ENCODE measurements at regions not wholly inside any gene's neighbourhood (a gene's known extent, or its start where the extent isn't known, plus 50 kb on each side); places are given as distances from the start of the nearest gene placed in this dataset.

DNA sequence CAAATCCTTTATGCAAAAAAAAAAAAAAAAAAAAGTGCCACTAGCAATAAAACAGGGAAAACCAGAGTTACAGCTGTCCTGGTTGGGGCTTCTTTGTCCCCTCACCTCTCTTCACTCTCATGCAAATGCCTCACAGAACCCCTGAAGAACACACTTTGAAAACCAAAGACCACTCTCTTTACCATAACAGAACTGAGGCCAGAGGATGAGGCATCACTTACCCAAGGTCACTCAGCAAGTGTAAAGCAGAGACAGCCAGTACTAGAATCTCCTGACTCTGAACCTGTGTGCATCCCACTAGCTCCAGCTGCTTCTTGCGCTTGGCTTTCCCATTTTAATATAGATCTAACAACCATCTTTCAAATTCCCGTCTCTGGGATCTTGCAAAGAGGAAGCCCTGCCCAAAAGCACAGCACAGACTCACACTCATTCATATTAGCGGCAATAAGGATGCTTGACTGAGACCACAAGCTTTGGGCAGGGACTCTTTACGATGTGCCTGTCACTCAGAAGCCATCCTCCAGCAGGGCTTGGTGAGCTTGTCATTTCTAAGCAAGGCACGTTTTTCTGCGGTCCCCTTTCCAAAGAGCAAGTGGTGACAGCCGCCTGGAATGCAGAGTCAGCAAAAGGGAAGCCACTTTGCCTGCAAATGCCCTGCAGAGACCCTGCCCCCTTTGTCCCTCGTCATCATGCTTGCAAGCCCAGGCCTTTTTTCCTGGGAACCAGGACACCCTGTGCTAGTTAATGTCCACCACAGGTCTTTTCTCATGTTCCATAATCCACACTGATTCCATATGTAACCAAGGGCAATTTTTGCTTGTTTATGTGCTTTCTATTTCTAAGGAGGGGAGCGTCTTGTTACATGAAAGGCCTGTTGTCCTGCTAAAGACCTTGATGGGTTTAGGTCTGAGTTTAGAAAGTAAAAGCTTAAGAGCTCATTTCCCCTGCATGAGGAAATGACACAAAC, 76.5 kb upstream of the NFIA start:
- Histone ChIP-seq H3K27ac (ENCODE audit: low read depth in 1 of 2, low read length in 2 of 2) (no peak overlapping the region), H3K27me3 (ENCODE audit: control insufficient read depth in 1 of 2, insufficient read depth in 2 of 2, low read length in 1 of 2) (no peaks in the 10 kb centered on the region), H3K4me3 (ENCODE audit: low read length in 2 of 2) (no peak overlapping the region), H3K36me3 (ENCODE audit: control insufficient read depth in 1 of 2, insufficient read depth in 2 of 2, low read length in 1 of 2) (no peaks in the 10 kb centered on the region), H3K9me3 (ENCODE audit: control insufficient read depth, low read length) (no peaks in the 10 kb centered on the region), H3K4me1 (ENCODE audit: control insufficient read depth in 1 of 2, insufficient read depth in 2 of 2, low read length in 2 of 2) (no peaks in the 10 kb centered on the region)
- WGBS, 2 donors = 60 to 72% methylated on average over 9 of the region's 9 CpGs
- ATAC-seq (ENCODE audit: low FRiP score) (no peak), DNase-seq (no peak)
- intact Hi-C loops (cut with DNase I) = no loop called here

GRCh38 chr1:61004262-61005003, 77.9 kb upstream of the NFIA start:
- H3K27ac ChIP-seq (ENCODE audit: low read depth in 1 of 2, low read length in 2 of 2) = no peak overlapping the region
- WGBS, 2 donors = 43 to 65% methylated on average over 4 of the region's 4 CpGs
- peak; percentile 34 for ATAC-seq (ENCODE audit: low FRiP score)

DNA sequence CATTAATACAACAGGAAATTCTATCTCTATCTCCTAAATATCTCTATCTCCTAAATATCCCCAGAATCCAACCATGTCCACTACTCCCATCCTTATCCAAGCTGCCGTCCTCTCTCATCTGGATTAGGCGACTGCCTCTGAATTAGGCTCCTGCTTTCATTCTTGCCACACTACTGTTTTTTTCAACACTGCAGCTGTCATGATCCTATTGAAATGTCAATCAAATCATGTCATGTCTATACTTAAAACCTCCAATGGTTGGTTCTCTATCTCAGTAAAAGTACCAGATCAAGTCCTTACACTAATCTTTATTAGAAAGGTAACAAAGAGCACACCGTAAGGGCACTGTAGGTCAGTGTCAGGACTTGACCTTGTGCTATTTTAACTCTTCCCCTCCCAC, 82.0 kb upstream of the NFIA start:
- no peaks in the 10 kb centered on the region for H3K4me1 ChIP-seq (ENCODE audit: control insufficient read depth in 1 of 2, insufficient read depth in 2 of 2, low read length in 2 of 2)
- no peak overlapping the region for H3K27ac ChIP-seq (ENCODE audit: low read depth in 1 of 2, low read length in 2 of 2)
- H3K9me3 ChIP-seq (ENCODE audit: control insufficient read depth, low read length) = no peaks in the 10 kb centered on the region
- DNase-seq (no peak), ATAC-seq (ENCODE audit: low FRiP score) (no peak)
- no peaks in the 10 kb centered on the region for H3K36me3 ChIP-seq (ENCODE audit: control insufficient read depth in 1 of 2, insufficient read depth in 2 of 2, low read length in 1 of 2)
- WGBS, 2 donors = 94 to 97% methylated on average over 3 of the region's 3 CpGs
- H3K4me3 ChIP-seq (ENCODE audit: low read length in 2 of 2) = no peak overlapping the region
- H3K27me3 ChIP-seq (ENCODE audit: control insufficient read depth in 1 of 2, insufficient read depth in 2 of 2, low read length in 1 of 2) = no peaks in the 10 kb centered on the region
- intact Hi-C loops (cut with DNase I) = no loop called here

More at GRCh38 chr1:61004262-61005003, 77.9 kb upstream of the NFIA start:
- no peaks in the 10 kb centered on the region for H3K9me3 ChIP-seq (ENCODE audit: control insufficient read depth, low read length)
- H3K4me3 ChIP-seq (ENCODE audit: low read length in 2 of 2) = no peak overlapping the region
- intact Hi-C loops (cut with DNase I) = no loop called here
- no peaks in the 10 kb centered on the region for H3K4me1 ChIP-seq (ENCODE audit: control insufficient read depth in 1 of 2, insufficient read depth in 2 of 2, low read length in 2 of 2)
- H3K27me3 ChIP-seq (ENCODE audit: control insufficient read depth in 1 of 2, insufficient read depth in 2 of 2, low read length in 1 of 2) = no peaks in the 10 kb centered on the region
- DNase-seq = no peak
- no peaks in the 10 kb centered on the region for H3K36me3 ChIP-seq (ENCODE audit: control insufficient read depth in 1 of 2, insufficient read depth in 2 of 2, low read length in 1 of 2)

DNA sequence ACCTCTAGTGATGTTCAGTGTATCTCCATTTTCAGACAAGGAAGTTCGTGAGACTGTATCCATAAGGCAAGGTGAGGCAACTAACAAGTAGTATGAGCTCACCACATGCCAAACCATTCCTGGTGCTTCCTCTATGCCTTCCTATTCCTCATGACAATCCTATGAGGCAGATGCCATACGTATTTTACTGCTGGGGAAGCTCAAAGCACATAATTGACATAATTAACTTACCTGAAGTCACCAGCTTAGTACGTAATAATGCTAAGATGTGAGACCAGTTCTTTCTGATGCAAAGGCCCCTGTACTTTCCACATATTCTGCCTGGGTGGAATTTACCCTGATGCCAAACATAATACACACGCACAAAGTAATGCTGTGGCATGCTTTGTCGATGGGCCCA, 83.6 kb upstream of the NFIA start:
- no peaks in the 10 kb centered on the region for H3K4me1 ChIP-seq (ENCODE audit: control insufficient read depth in 1 of 2, insufficient read depth in 2 of 2, low read length in 2 of 2)
- WGBS, 2 donors = 21 to 29% methylated on average over 5 of the region's 5 CpGs
- ATAC-seq (ENCODE audit: low FRiP score) (no peak), DNase-seq (no peak)
- no peak overlapping the region for H3K4me3 ChIP-seq (ENCODE audit: low read length in 2 of 2)
- no peaks in the 10 kb centered on the region for H3K27me3 ChIP-seq (ENCODE audit: control insufficient read depth in 1 of 2, insufficient read depth in 2 of 2, low read length in 1 of 2)
- no peaks in the 10 kb centered on the region for H3K36me3 ChIP-seq (ENCODE audit: control insufficient read depth in 1 of 2, insufficient read depth in 2 of 2, low read length in 1 of 2)
- intact Hi-C loops (cut with DNase I) = no loop called here
- peak overlapping the region in 1 of 2 donors; percentile 46 for H3K27ac ChIP-seq (ENCODE audit: low read depth in 1 of 2, low read length in 2 of 2)
- no peaks in the 10 kb centered on the region for H3K9me3 ChIP-seq (ENCODE audit: control insufficient read depth, low read length)

GRCh38 chr1:60994828-60995492, 87.4 kb upstream of the NFIA start:
- Histone ChIP-seq H3K4me3 (ENCODE audit: low read length in 2 of 2) (no peak overlapping the region), H3K4me1 (ENCODE audit: control insufficient read depth in 1 of 2, insufficient read depth in 2 of 2, low read length in 2 of 2) (peaks cover 2 to 8% of the 10 kb centered on the region in 2 donors), H3K27me3 (ENCODE audit: control insufficient read depth in 1 of 2, insufficient read depth in 2 of 2, low read length in 1 of 2) (no peaks in the 10 kb centered on the region), H3K9me3 (ENCODE audit: control insufficient read depth, low read length) (no peaks in the 10 kb centered on the region), H3K27ac (ENCODE audit: low read depth in 1 of 2, low read length in 2 of 2) (no peak overlapping the region), H3K36me3 (ENCODE audit: control insufficient read depth in 1 of 2, insufficient read depth in 2 of 2, low read length in 1 of 2) (no peaks in the 10 kb centered on the region)
- intact Hi-C loops (cut with DNase I) = no loop called here
- ATAC-seq (ENCODE audit: low FRiP score) (no peak), DNase-seq (no peak)

DNA sequence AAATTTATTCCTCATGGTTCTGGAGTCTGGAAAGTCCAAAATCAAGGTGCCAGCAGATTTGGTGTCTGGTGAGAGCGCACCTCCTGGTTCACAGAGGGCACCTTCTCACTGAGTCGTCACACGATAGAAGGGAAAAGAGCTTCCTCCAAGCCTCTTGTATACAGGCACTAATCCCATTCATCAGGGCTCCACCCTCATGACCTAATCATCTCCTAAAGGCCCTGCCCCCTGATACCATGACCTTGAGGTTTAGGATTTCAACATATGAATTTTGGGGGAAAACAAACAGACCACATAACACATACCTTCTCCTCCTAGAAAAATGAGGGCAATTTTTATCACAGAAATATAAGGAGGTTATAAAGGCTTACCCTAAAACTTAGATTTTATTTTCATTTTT, 88.0 kb upstream of the NFIA start:
- ATAC-seq (ENCODE audit: low FRiP score) = no peak
- Histone ChIP-seq H3K27me3 (ENCODE audit: control insufficient read depth in 1 of 2, insufficient read depth in 2 of 2, low read length in 1 of 2) (no peaks in the 10 kb centered on the region), H3K4me1 (ENCODE audit: control insufficient read depth in 1 of 2, insufficient read depth in 2 of 2, low read length in 2 of 2) (peaks cover 5 to 8% of the 10 kb centered on the region in 2 donors), H3K4me3 (ENCODE audit: low read length in 2 of 2) (no peak overlapping the region), H3K9me3 (ENCODE audit: control insufficient read depth, low read length) (no peaks in the 10 kb centered on the region), H3K36me3 (ENCODE audit: control insufficient read depth in 1 of 2, insufficient read depth in 2 of 2, low read length in 1 of 2) (no peaks in the 10 kb centered on the region), H3K27ac (ENCODE audit: low read depth in 1 of 2, low read length in 2 of 2) (no peak overlapping the region)
- no peak for DNase-seq
- intact Hi-C loops (cut with DNase I) = no loop called here
- 88 to 96% methylated on average over 3 of the region's 3 CpGs for WGBS, 2 donors

DNA sequence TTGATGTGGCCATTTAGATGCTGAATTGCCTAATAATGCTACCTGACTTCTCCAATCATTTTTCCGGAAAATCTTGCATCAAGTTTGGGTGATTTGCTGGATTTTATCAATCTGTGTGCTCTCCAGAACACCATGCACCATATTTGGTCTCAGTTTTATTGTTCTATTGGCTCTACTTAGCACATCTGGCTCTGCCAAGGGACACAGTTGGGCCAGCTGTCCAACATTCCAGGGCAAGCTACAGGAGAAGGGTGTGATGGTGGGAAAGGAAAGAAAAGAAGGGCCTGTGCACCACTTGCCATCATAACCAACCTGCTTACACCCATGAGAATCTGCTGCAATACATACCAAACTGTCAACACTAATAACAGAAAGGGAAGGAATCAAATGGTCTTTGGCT, 90.2 kb upstream of the NFIA start:
- Histone ChIP-seq H3K4me3 (ENCODE audit: low read length in 2 of 2) (no peak overlapping the region), H3K4me1 (ENCODE audit: control insufficient read depth in 1 of 2, insufficient read depth in 2 of 2, low read length in 2 of 2) (peaks cover 5 to 8% of the 10 kb centered on the region in 2 donors), H3K36me3 (ENCODE audit: control insufficient read depth in 1 of 2, insufficient read depth in 2 of 2, low read length in 1 of 2) (no peaks in the 10 kb centered on the region), H3K27ac (ENCODE audit: low read depth in 1 of 2, low read length in 2 of 2) (peak overlapping the region; percentile 72 to 87), H3K27me3 (ENCODE audit: control insufficient read depth in 1 of 2, insufficient read depth in 2 of 2, low read length in 1 of 2) (no peaks in the 10 kb centered on the region), H3K9me3 (ENCODE audit: control insufficient read depth, low read length) (no peaks in the 10 kb centered on the region)
- no peak for DNase-seq
- intact Hi-C loops (cut with DNase I) = no loop called here
- ATAC-seq (ENCODE audit: low FRiP score) = peak; percentile 47
- WGBS, 2 donors = 4 to 11% methylated on average over 1 of the region's 1 CpG

GRCh38 chr1:60990714-60991090, 91.7 kb upstream of the NFIA start:
- Histone ChIP-seq H3K36me3 (ENCODE audit: control insufficient read depth in 1 of 2, insufficient read depth in 2 of 2, low read length in 1 of 2) (no peaks in the 10 kb centered on the region), H3K27me3 (ENCODE audit: control insufficient read depth in 1 of 2, insufficient read depth in 2 of 2, low read length in 1 of 2) (no peaks in the 10 kb centered on the region), H3K9me3 (ENCODE audit: control insufficient read depth, low read length) (no peaks in the 10 kb centered on the region), H3K4me3 (ENCODE audit: low read length in 2 of 2) (no peak overlapping the region), H3K4me1 (ENCODE audit: control insufficient read depth in 1 of 2, insufficient read depth in 2 of 2, low read length in 2 of 2) (peaks cover 5 to 8% of the 10 kb centered on the region in 2 donors), H3K27ac (ENCODE audit: low read depth in 1 of 2, low read length in 2 of 2) (peak overlapping the region; percentile 51 to 69)
- intact Hi-C loops (cut with DNase I) = no loop called here
- no peak for ATAC-seq (ENCODE audit: low FRiP score)
- WGBS, 2 donors = 61 to 68% methylated on average over 8 of the region's 8 CpGs
- no peak for DNase-seq
